Spinal cord (tissue), 9 donors: ENCODE measurements at regions not wholly inside any gene's neighbourhood (a gene's known extent, or its start where the extent isn't known, plus 50 kb on each side); places are given as distances from the start of the nearest gene placed in this dataset.

Source experiments
- DNase-seq, 6 donors: peaks; one replicate each; pipeline versions ENCODE4 v3.0.0 to v3.0.0-alpha.2; 2013 to 2015; ENCODE audit warnings: low spot score in 6 of 6, low read depth in 4 of 6
- H3K27ac ChIP-seq: one replicate; pipeline ENCODE4 v1.5.1; 2013; ENCODE audit warnings: low read depth, low read length, control low read depth
- H3K27me3 ChIP-seq: one replicate; pipeline ENCODE4 v1.6.1; 2013; ENCODE audit warnings: low read length; ENCODE audit not compliant: control insufficient read depth, insufficient read depth
- H3K36me3 ChIP-seq: one replicate; pipeline ENCODE4 v1.6.1; 2013; ENCODE audit warnings: low read length; ENCODE audit not compliant: control insufficient read depth, insufficient read depth
- H3K4me1 ChIP-seq: one replicate; pipeline ENCODE4 v1.6.1; 2013; ENCODE audit warnings: low read length; ENCODE audit not compliant: control insufficient read depth, insufficient read depth
- H3K4me3 ChIP-seq: one replicate; pipeline ENCODE4 v1.5.1; 2013; ENCODE audit warnings: low read depth, low read length, control low read depth
- H3K9me3 ChIP-seq: one replicate; pipeline ENCODE4 v1.6.1; 2013; ENCODE audit warnings: low read length; ENCODE audit not compliant: control insufficient read depth, insufficient read depth
- WGBS: methylation state at CpG from one replicate; pipeline ENCODE4 v1.1.5; 2013; ENCODE audit warnings: missing lambda C conversion rate; ENCODE audit not compliant: insufficient coverage; 5-methylcytosine and 5-hydroxymethylcytosine counted together
- donor health status: healthy.

GRCh38 chr22:49183208-49183825 lies 644.4 kb downstream of the BRD1 start:
- H3K4me1 ChIP-seq = peaks cover 9% of the 10 kb centered on the region
- no peak for DNase-seq
- peaks cover 5% of the 10 kb centered on the region for H3K27me3 ChIP-seq
- no peak overlapping the region for H3K27ac ChIP-seq
- 51% methylated on average over 21 of the region's 22 CpGs for WGBS
- no peak overlapping the region for H3K4me3 ChIP-seq
- no peaks in the 10 kb centered on the region for H3K36me3 ChIP-seq
- H3K9me3 ChIP-seq = peaks cover 4% of the 10 kb centered on the region

GRCh38 chr22:49182416-49182815 lies 645.3 kb downstream of the BRD1 start:
- Histone ChIP-seq H3K4me3 (no peak overlapping the region), H3K9me3 (no peaks in the 10 kb centered on the region), H3K4me1 (peaks cover 9% of the 10 kb centered on the region), H3K27ac (no peak overlapping the region), H3K27me3 (peaks cover 5% of the 10 kb centered on the region), H3K36me3 (no peaks in the 10 kb centered on the region)
- 89% methylated on average over 20 of the region's 20 CpGs for WGBS
- no peak for DNase-seq

GRCh38 chr22:49181942-49182341 lies 645.7 kb downstream of the BRD1 start:
- H3K27ac ChIP-seq = no peak overlapping the region
- 94% methylated on average over 15 of the region's 15 CpGs for WGBS
- H3K36me3 ChIP-seq = no peaks in the 10 kb centered on the region
- H3K9me3 ChIP-seq = no peaks in the 10 kb centered on the region
- peaks cover 9% of the 10 kb centered on the region for H3K4me1 ChIP-seq
- peaks cover 5% of the 10 kb centered on the region for H3K27me3 ChIP-seq
- H3K4me3 ChIP-seq = no peak overlapping the region
- DNase-seq = no peak

- peaks cover 5% of the 10 kb centered on the region for H3K27me3 ChIP-seq
- WGBS = 93% methylated on average over 13 of the region's 13 CpGs
- DNase-seq = no peak
- H3K36me3 ChIP-seq = no peaks in the 10 kb centered on the region
- no peaks in the 10 kb centered on the region for H3K9me3 ChIP-seq
- peaks cover 9% of the 10 kb centered on the region for H3K4me1 ChIP-seq
- no peak overlapping the region for H3K4me3 ChIP-seq
- H3K27ac ChIP-seq = no peak overlapping the region
Observed at GRCh38 chr22:49181431-49181830, 646.2 kb downstream of the BRD1 start.

- no CpG with 5 or more reads among the region's 7 CpGs for whole genome bisulfite sequencing
- no peak for DNase-seq
- no peak overlapping the region for H3K27ac ChIP-seq
- H3K4me1 ChIP-seq = peaks cover 9% of the 10 kb centered on the region
- no peaks in the 10 kb centered on the region for H3K9me3 ChIP-seq
- no peaks in the 10 kb centered on the region for H3K36me3 ChIP-seq
- H3K27me3 ChIP-seq = peaks cover 5% of the 10 kb centered on the region
- H3K4me3 ChIP-seq = no peak overlapping the region
Observed at GRCh38 chr22:49180683-49181024, 647.0 kb downstream of the BRD1 start.

GRCh38 chr22:49179886-49180682 lies 647.6 kb downstream of the BRD1 start:
- WGBS = 88% methylated on average over 14 of the region's 19 CpGs
- no peak for DNase-seq
- Histone ChIP-seq H3K4me1 (peaks cover 9% of the 10 kb centered on the region), H3K27ac (no peak overlapping the region), H3K4me3 (no peak overlapping the region), H3K9me3 (no peaks in the 10 kb centered on the region), H3K36me3 (no peaks in the 10 kb centered on the region), H3K27me3 (peaks cover 5% of the 10 kb centered on the region)

- Histone ChIP-seq H3K27me3 (peaks cover 5% of the 10 kb centered on the region), H3K4me3 (no peak overlapping the region), H3K27ac (no peak overlapping the region), H3K4me1 (peaks cover 5% of the 10 kb centered on the region), H3K9me3 (no peaks in the 10 kb centered on the region), H3K36me3 (no peaks in the 10 kb centered on the region)
- 90% methylated on average over 17 of the region's 18 CpGs for WGBS
- DNase-seq = no peak
Observed at GRCh38 chr22:49179175-49179574, 648.5 kb downstream of the BRD1 start.

- Histone ChIP-seq H3K27ac (no peak overlapping the region), H3K27me3 (peaks cover 3% of the 10 kb centered on the region), H3K9me3 (no peaks in the 10 kb centered on the region), H3K36me3 (no peaks in the 10 kb centered on the region), H3K4me3 (no peak overlapping the region), H3K4me1 (peaks cover 5% of the 10 kb centered on the region)
- DNase-seq = no peak
- 81% methylated on average over 23 of the region's 26 CpGs for WGBS
Observed at GRCh38 chr22:49178246-49179005, 649.2 kb downstream of the BRD1 start.

- DNase-seq = no peak
- WGBS = 76% methylated on average over 12 of the region's 12 CpGs
- no peaks in the 10 kb centered on the region for H3K36me3 ChIP-seq
- no peaks in the 10 kb centered on the region for H3K9me3 ChIP-seq
- no peaks in the 10 kb centered on the region for H3K27me3 ChIP-seq
- no peak overlapping the region for H3K4me3 ChIP-seq
- H3K27ac ChIP-seq = no peak overlapping the region
- no peaks in the 10 kb centered on the region for H3K4me1 ChIP-seq
Observed at GRCh38 chr22:49177666-49178065, 650.0 kb downstream of the BRD1 start.
